ENCODE measurements at regions not wholly inside any gene's neighbourhood (a gene's known extent, or its start where the extent isn't known, plus 50 kb on each side); places are given as distances from the start of the nearest gene placed in this dataset.

GRCh38 chr9:117957267-117957666 lies 253.1 kb downstream of the TLR4 start:
- Histone ChIP-seq H3K4me1 (replicated peaks in 1 of 2) (no peaks in the 10 kb centered on the region), H3K27me3 (no peaks in the 10 kb centered on the region), H3K9me3 (replicated peaks in 1 of 3) (no peaks in the 10 kb centered on the region), H3K36me3 (replicated peaks in 1 of 2) (no peaks in the 10 kb centered on the region), H3K27ac (no peak overlapping the region), H3K4me3 (no peak overlapping the region)
- 46 to 74% (median 56%) methylated on average over 2 of the region's 2 CpGs for WGBS, 4 donors
- DNase-seq, result no peak
- intact Hi-C loops (cut with DNase I), result no loop called here
- TF ChIP-seq POLR2A (IDR thresholded peaks at IDR 0.05), result no peak
- TF ChIP-seq CTCF (IDR thresholded peaks at IDR 0.05), result no peak

- H3K36me3 ChIP-seq (replicated peaks in 1 of 2), result no peaks in the 10 kb centered on the region
- H3K27ac ChIP-seq, result no peak overlapping the region
- no peak for TF ChIP-seq POLR2A (IDR thresholded peaks at IDR 0.05)
- no peak for TF ChIP-seq CTCF (IDR thresholded peaks at IDR 0.05)
- WGBS, 4 donors, result 91 to 95% (median 93%) methylated on average over 2 of the region's 2 CpGs
- no peaks in the 10 kb centered on the region for H3K9me3 ChIP-seq (replicated peaks in 1 of 3)
- intact Hi-C loops (cut with DNase I), result no loop called here
- DNase-seq, result no peak
- H3K27me3 ChIP-seq, result no peaks in the 10 kb centered on the region
- no peaks in the 10 kb centered on the region for H3K4me1 ChIP-seq (replicated peaks in 1 of 2)
- no peak overlapping the region for H3K4me3 ChIP-seq
Observed at GRCh38 chr9:117958726-117959125, 254.5 kb downstream of the TLR4 start.

- no peaks in the 10 kb centered on the region for H3K9me3 ChIP-seq (replicated peaks in 1 of 3)
- H3K4me3 ChIP-seq, result no peak overlapping the region
- no peaks in the 10 kb centered on the region for H3K4me1 ChIP-seq (replicated peaks in 1 of 2)
- no peak overlapping the region for H3K27ac ChIP-seq
- no peaks in the 10 kb centered on the region for H3K27me3 ChIP-seq
- no peaks in the 10 kb centered on the region for H3K36me3 ChIP-seq (replicated peaks in 1 of 2)
- intact Hi-C loops (cut with DNase I), result no loop called here
- WGBS, 4 donors, result 80 to 91% (median 88%) methylated on average over 1 of the region's 1 CpG
- DNase-seq, result no peak
- TF ChIP-seq CTCF (IDR thresholded peaks at IDR 0.05) (no peak), POLR2A (IDR thresholded peaks at IDR 0.05) (no peak)
Observed at GRCh38 chr9:117963493-117964090, 259.4 kb downstream of the TLR4 start.

- 67 to 80% (median 77%) methylated on average over 7 of the region's 7 CpGs for WGBS, 4 donors
Observed at GRCh38 chr9:117970276-117971050, 266.3 kb downstream of the TLR4 start.

More at GRCh38 chr9:117970276-117971050, 266.3 kb downstream of the TLR4 start:
- no peak overlapping the region for H3K4me3 ChIP-seq
- H3K27ac ChIP-seq, result no peak overlapping the region
- no peak for DNase-seq
- H3K36me3 ChIP-seq (replicated peaks in 1 of 2), result no peaks in the 10 kb centered on the region
- no peaks in the 10 kb centered on the region for H3K27me3 ChIP-seq
- no peaks in the 10 kb centered on the region for H3K9me3 ChIP-seq (replicated peaks in 1 of 3)
- no peaks in the 10 kb centered on the region for H3K4me1 ChIP-seq (replicated peaks in 1 of 2)
- intact Hi-C loops (cut with DNase I), result no loop called here
- no peak for TF ChIP-seq POLR2A (IDR thresholded peaks at IDR 0.05)

Measured in adrenal gland (tissue), 9 donors.